DND-41 (cell line): ENCODE measurements at regions not wholly inside any gene's neighbourhood (a gene's known extent, or its start where the extent isn't known, plus 50 kb on each side); places are given as distances from the start of the nearest gene placed in this dataset.

Experiments used
- ATAC-seq: fragments of 200-7000 bp; cut with Tn5 transposase; 3 replicates; pipeline ENCODE4 v1.9.1; 2021; ENCODE audit warnings: low read depth; ENCODE audit not compliant: insufficient read depth
- DNase-seq: peaks from one replicate; pipeline ENCODE4 v3.0.0-alpha.2; 2020
- H2AFZ ChIP-seq: 2 replicates; pipeline ENCODE4 v1.6.0; 2012; ENCODE audit warnings: low read depth, low read length
- H3K27ac ChIP-seq: 2 replicates; pipeline ENCODE4 v1.5.1; 2012; ENCODE audit warnings: low read length, inconsistent platforms
- H3K27me3 ChIP-seq: fragments of 200-600 bp; sonication (generic); 2 replicates; pipeline ENCODE4 v1.6.0; 2012; ENCODE audit warnings: low read length, mild to moderate bottlenecking, inconsistent platforms; ENCODE audit not compliant: insufficient read depth, poor library complexity
- H3K36me3 ChIP-seq: 2 replicates; pipeline ENCODE4 v1.5.1; 2012; ENCODE audit warnings: low read length, inconsistent platforms; ENCODE audit not compliant: insufficient read depth
- H3K4me1 ChIP-seq: 2 replicates; pipeline ENCODE4 v1.5.1; 2012; ENCODE audit warnings: mild to moderate bottlenecking, low read length; ENCODE audit not compliant: insufficient read depth
- H3K4me2 ChIP-seq: 2 replicates; pipeline ENCODE4 v1.6.0; 2012; ENCODE audit warnings: mild to moderate bottlenecking, moderate library complexity, low read length, inconsistent platforms; ENCODE audit not compliant: insufficient read depth
- H3K4me3 ChIP-seq, 2 experiments: fragments of 200-600 bp in 1 of 2; shearing (Covaris generic) in 1 of 2; 2 replicates each; pipeline ENCODE4 v1.5.1; 2012 to 2016; ENCODE audit warnings: inconsistent platforms in 2 of 2, low read length in 2 of 2, mild to moderate bottlenecking in 2 of 2, low read depth in 1 of 2, moderate library complexity in 1 of 2
- H3K79me2 ChIP-seq: 2 replicates; pipeline ENCODE4 v1.6.0; 2012; ENCODE audit warnings: low read length, inconsistent platforms; ENCODE audit not compliant: insufficient read depth
- H3K9ac ChIP-seq: 2 replicates; pipeline ENCODE4 v1.6.0; 2012; ENCODE audit warnings: low read depth, mild to moderate bottlenecking, inconsistent platforms, low read length, moderate library complexity
- H3K9me3 ChIP-seq: 2 replicates; pipeline ENCODE4 v1.5.1; 2012; ENCODE audit warnings: low read length, moderate library complexity, mild to moderate bottlenecking, inconsistent platforms; ENCODE audit not compliant: insufficient read depth, severe bottlenecking
- H4K20me1 ChIP-seq: 2 replicates; pipeline ENCODE4 v1.6.0; 2012; ENCODE audit warnings: low read length; ENCODE audit not compliant: insufficient read depth
- EZH2 ChIP-seq: IDR thresholded peaks from 3 replicates; pipeline ENCODE4 v1.6.1; 2012; ENCODE audit warnings: borderline replicate concordance, low read depth, mild to moderate bottlenecking, moderate library complexity, low read length, inconsistent platforms; ENCODE audit not compliant: severe bottlenecking
- TF ChIP-seq, protein P1 (sequence below): IDR thresholded peaks from 2 replicates; pipeline ENCODE4 v1.5.1; 2012; ENCODE audit warnings: borderline replicate concordance, low read length, moderate library complexity, mild to moderate bottlenecking; ENCODE audit not compliant: poor library complexity, severe bottlenecking; ENCODE audit errors: extremely low read depth

DNA sequence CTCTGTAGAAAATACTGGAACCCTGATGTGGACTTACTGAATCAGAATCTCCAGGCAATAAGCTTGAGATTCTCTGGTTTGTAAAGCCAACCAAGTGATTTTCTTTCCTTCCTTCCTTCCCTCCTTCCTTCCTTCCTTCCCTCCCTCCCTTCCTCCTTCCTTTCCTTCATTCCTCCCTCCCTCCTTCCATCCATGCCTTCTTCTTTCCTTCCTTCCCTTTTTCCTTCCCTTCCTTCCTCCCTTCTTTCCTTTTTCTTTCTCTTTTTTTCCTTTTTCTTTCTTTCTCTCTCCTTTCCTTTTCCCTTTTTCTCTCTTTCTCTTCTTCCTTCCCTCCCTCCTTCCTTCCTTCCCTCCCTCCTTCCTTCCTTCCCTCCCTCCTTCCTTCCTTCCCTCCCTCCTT is 450.8 kb downstream of the GRXCR1 start:
- H3K4me1 ChIP-seq = no peaks in the 10 kb centered on the region
- no peak overlapping the region for H3K4me3 ChIP-seq
- H4K20me1 ChIP-seq = no peaks in the 10 kb centered on the region
- no peaks in the 10 kb centered on the region for H3K79me2 ChIP-seq
- no peaks in the 10 kb centered on the region for H3K36me3 ChIP-seq
- ATAC-seq = no peak
- H3K27me3 ChIP-seq = no peaks in the 10 kb centered on the region
- DNase-seq = no peak
- H3K27ac ChIP-seq = no peak overlapping the region
- TF ChIP-seq EZH2 = no peak
- TF ChIP-seq, protein P1, sequence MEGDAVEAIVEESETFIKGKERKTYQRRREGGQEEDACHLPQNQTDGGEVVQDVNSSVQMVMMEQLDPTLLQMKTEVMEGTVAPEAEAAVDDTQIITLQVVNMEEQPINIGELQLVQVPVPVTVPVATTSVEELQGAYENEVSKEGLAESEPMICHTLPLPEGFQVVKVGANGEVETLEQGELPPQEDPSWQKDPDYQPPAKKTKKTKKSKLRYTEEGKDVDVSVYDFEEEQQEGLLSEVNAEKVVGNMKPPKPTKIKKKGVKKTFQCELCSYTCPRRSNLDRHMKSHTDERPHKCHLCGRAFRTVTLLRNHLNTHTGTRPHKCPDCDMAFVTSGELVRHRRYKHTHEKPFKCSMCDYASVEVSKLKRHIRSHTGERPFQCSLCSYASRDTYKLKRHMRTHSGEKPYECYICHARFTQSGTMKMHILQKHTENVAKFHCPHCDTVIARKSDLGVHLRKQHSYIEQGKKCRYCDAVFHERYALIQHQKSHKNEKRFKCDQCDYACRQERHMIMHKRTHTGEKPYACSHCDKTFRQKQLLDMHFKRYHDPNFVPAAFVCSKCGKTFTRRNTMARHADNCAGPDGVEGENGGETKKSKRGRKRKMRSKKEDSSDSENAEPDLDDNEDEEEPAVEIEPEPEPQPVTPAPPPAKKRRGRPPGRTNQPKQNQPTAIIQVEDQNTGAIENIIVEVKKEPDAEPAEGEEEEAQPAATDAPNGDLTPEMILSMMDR = no peak
- no peak overlapping the region for H2AFZ ChIP-seq
- H3K4me2 ChIP-seq = no peak overlapping the region
- H3K9me3 ChIP-seq = no peaks in the 10 kb centered on the region
- no peak overlapping the region for H3K9ac ChIP-seq

DNA sequence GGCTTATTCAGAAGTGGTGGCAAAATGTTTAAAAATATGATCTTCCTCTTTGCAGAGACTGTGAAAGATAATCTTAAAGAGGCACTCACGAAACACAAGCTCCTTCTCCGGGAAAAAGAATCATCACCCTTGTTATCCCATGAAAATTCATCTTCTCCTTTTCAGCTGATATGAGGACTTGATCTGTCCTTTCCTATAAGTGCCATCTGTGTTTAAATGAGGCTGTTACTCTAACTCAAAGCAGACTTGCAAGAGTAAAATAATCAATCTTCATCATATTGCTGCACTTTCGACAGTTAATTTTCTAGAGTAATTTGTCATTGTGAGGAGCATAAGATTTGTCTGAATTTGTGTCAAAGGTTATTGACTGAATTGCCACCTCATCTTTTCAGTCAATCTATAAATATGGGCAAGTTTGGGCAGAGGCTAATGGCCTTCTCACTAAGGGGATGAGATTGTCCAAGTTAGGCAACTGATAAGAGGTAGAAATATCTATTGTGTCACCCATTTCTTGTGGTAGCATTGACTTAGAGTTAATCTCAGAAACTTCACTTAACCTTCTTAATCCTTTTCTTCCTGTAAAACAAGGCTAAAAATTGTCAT is 452.9 kb downstream of the GRXCR1 start:
- no peaks in the 10 kb centered on the region for H4K20me1 ChIP-seq
- ATAC-seq (no peak), DNase-seq (no peak)
- no peak overlapping the region for H3K4me2 ChIP-seq
- no peaks in the 10 kb centered on the region for H3K79me2 ChIP-seq
- H3K4me1 ChIP-seq = no peaks in the 10 kb centered on the region
- no peak overlapping the region for H2AFZ ChIP-seq
- H3K4me3 ChIP-seq = no peak overlapping the region
- H3K36me3 ChIP-seq = no peaks in the 10 kb centered on the region
- H3K27me3 ChIP-seq = no peaks in the 10 kb centered on the region
- no peak overlapping the region for H3K9ac ChIP-seq
- H3K27ac ChIP-seq = no peak overlapping the region
- TF ChIP-seq, protein P1 = no peak
- no peak for TF ChIP-seq EZH2
- H3K9me3 ChIP-seq = no peaks in the 10 kb centered on the region

- Histone ChIP-seq H3K4me2 (no peak overlapping the region), H3K27me3 (no peaks in the 10 kb centered on the region)
Observed at GRCh38 chr4:43348591-43348990, 456.1 kb downstream of the GRXCR1 start.

More at GRCh38 chr4:43348591-43348990, 456.1 kb downstream of the GRXCR1 start:
- no peak overlapping the region for H3K4me3 ChIP-seq
- no peak overlapping the region for H3K27ac ChIP-seq
- H4K20me1 ChIP-seq = no peaks in the 10 kb centered on the region
- DNase-seq (no peak), ATAC-seq (no peak)
- TF ChIP-seq, protein P1 = no peak
- no peak for TF ChIP-seq EZH2
- no peak overlapping the region for H3K9ac ChIP-seq
- no peaks in the 10 kb centered on the region for H3K36me3 ChIP-seq
- H3K9me3 ChIP-seq = no peaks in the 10 kb centered on the region
- H2AFZ ChIP-seq = no peak overlapping the region
- no peaks in the 10 kb centered on the region for H3K79me2 ChIP-seq
- no peaks in the 10 kb centered on the region for H3K4me1 ChIP-seq
